NCI-H2196 (cell line): ENCODE measurements at regions not wholly inside any gene's neighbourhood (a gene's known extent, or its start where the extent isn't known, plus 50 kb on each side); places are given as distances from the start of the nearest gene placed in this dataset.
A peak's percentile ranks its signal among the peaks of the same experiment; 100 is the strongest.
"Not testable (repeated sequence)": the region's sequence is repeated elsewhere in the genome, so short reads cannot be mapped to it uniquely, and the experiment has no call there.

Experiments
- DNase-seq: peaks from one replicate; lab custom pipeline; 2025; ENCODE audit not compliant: unreplicated experiment; lab: John Stamatoyannopoulos, UW

- DNase-seq = no peak
Measured at GRCh38 chr17:71447644-71448043, 673.2 kb upstream of the SOX9 start.

GRCh38 chr17:71450657-71451056, 670.2 kb upstream of the SOX9 start:
- not testable (repeated sequence) for DNase-seq

GRCh38 chr17:71453876-71454422, 666.9 kb upstream of the SOX9 start:
- DNase-seq = no peak

- DNase-seq = no peak
Measured at GRCh38 chr17:71455219-71455618, 665.6 kb upstream of the SOX9 start.

- DNase-seq = no peak
Measured at GRCh38 chr17:71458322-71458721, 662.5 kb upstream of the SOX9 start.

GRCh38 chr17:71460943-71461342, 659.9 kb upstream of the SOX9 start:
- DNase-seq = no peak

GRCh38 chr17:71461498-71462169, 659.2 kb upstream of the SOX9 start:
- DNase-seq = no peak

- no peak for DNase-seq
Measured at GRCh38 chr17:71464241-71464640, 656.6 kb upstream of the SOX9 start.

- no peak for DNase-seq
Measured at GRCh38 chr17:71464751-71465150, 656.1 kb upstream of the SOX9 start.

- DNase-seq = no peak
Measured at GRCh38 chr17:71467719-71468118, 653.1 kb upstream of the SOX9 start.

- DNase-seq = no peak
Measured at GRCh38 chr17:71470062-71470461, 650.8 kb upstream of the SOX9 start.

- DNase-seq = peak; percentile 54
Measured at GRCh38 chr17:71472809-71473789, 647.7 kb upstream of the SOX9 start.

GRCh38 chr17:71477356-71477755, 643.5 kb upstream of the SOX9 start:
- no peak for DNase-seq

GRCh38 chr17:71480099-71480498, 640.7 kb upstream of the SOX9 start:
- DNase-seq = no peak

- peak; percentile 8 for DNase-seq
Measured at GRCh38 chr17:71482625-71483024, 638.2 kb upstream of the SOX9 start.

GRCh38 chr17:71484546-71484945, 636.3 kb upstream of the SOX9 start:
- DNase-seq = no peak

GRCh38 chr17:71485426-71485825, 635.4 kb upstream of the SOX9 start:
- DNase-seq = no peak

- DNase-seq = no peak
Measured at GRCh38 chr17:71486261-71486660, 634.6 kb upstream of the SOX9 start.

GRCh38 chr17:71488851-71489250, 632.0 kb upstream of the SOX9 start:
- DNase-seq = no peak

- no peak for DNase-seq
Measured at GRCh38 chr17:71494062-71494855, 626.6 kb upstream of the SOX9 start.

- DNase-seq = no peak
Measured at GRCh38 chr17:71495420-71495819, 625.4 kb upstream of the SOX9 start.
